ENCODE measurements at regions not wholly inside any gene's neighbourhood (a gene's known extent, or its start where the extent isn't known, plus 50 kb on each side); places are given as distances from the start of the nearest gene placed in this dataset.

DNA sequence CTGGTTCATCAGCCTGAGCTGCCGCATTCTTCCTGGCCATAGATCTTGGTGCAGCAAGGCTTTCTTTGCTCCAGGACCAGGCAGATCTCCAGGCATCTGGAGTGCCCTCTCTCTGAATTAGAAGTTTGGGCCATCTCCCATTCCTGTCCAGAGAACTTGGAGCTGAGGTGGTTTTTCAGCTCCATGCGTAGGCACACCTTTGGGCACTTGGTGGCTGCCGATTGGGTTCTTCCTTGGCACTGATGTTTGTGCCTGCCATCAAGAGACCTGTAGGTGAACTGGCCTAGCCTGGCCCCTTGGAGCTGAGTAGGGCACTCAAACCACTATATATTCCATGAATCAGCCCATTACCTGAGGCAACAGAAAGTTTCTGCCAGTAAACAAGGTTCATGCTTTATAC, 206.0 kb upstream of the PCDH17 start:
- TF ChIP-seq, protein P1, sequence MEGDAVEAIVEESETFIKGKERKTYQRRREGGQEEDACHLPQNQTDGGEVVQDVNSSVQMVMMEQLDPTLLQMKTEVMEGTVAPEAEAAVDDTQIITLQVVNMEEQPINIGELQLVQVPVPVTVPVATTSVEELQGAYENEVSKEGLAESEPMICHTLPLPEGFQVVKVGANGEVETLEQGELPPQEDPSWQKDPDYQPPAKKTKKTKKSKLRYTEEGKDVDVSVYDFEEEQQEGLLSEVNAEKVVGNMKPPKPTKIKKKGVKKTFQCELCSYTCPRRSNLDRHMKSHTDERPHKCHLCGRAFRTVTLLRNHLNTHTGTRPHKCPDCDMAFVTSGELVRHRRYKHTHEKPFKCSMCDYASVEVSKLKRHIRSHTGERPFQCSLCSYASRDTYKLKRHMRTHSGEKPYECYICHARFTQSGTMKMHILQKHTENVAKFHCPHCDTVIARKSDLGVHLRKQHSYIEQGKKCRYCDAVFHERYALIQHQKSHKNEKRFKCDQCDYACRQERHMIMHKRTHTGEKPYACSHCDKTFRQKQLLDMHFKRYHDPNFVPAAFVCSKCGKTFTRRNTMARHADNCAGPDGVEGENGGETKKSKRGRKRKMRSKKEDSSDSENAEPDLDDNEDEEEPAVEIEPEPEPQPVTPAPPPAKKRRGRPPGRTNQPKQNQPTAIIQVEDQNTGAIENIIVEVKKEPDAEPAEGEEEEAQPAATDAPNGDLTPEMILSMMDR (conservative IDR thresholded peaks at IDR 0.05; ENCODE audit: low read depth, low read length), result no peak
- TF ChIP-seq EZH2 (IDR thresholded peaks at IDR 0.05; ENCODE audit: low read length, unreplicated experiment), result no peak
